ENCODE measurements at regions not wholly inside any gene's neighbourhood (a gene's known extent, or its start where the extent isn't known, plus 50 kb on each side); places are given as distances from the start of the nearest gene placed in this dataset.

DNA sequence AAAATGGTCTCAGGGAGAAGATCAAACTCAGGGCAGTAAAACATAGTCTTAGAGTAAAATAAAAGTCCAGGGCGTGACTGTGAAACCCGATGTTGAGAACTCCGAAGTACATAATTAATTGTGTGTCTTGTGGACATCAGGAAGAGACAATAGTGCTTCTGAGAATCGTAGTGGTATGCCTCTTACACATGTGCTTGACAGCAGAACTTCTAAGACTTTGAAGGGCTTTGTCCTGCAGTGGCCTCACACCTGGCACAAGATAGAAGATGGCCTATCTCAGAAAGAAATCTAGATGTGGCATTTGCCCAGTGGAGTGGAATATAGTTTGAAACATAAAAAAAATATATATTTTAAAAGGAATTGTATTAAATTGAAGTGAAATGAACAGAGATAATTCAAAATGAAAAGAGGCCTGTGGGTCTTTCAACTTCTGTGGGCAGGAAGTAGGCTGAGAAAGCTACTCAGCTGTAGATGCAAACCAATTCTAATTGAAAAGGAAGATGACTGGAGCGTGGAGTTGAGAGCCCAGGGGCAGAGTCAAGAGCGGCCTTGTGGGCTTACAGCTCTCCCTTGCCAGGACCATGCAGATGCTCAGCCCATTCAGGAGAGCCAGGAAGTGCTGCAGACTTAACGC, 468.4 kb downstream of the KDM4C start:
- H3K4me2 ChIP-seq: no peak overlapping the region
- no peak overlapping the region for H2AFZ ChIP-seq
- CTCF ChIA-PET: no interaction called here
- DNase-seq: no peak
- TF ChIP-seq, protein P1, sequence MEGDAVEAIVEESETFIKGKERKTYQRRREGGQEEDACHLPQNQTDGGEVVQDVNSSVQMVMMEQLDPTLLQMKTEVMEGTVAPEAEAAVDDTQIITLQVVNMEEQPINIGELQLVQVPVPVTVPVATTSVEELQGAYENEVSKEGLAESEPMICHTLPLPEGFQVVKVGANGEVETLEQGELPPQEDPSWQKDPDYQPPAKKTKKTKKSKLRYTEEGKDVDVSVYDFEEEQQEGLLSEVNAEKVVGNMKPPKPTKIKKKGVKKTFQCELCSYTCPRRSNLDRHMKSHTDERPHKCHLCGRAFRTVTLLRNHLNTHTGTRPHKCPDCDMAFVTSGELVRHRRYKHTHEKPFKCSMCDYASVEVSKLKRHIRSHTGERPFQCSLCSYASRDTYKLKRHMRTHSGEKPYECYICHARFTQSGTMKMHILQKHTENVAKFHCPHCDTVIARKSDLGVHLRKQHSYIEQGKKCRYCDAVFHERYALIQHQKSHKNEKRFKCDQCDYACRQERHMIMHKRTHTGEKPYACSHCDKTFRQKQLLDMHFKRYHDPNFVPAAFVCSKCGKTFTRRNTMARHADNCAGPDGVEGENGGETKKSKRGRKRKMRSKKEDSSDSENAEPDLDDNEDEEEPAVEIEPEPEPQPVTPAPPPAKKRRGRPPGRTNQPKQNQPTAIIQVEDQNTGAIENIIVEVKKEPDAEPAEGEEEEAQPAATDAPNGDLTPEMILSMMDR (conservative IDR thresholded peaks at IDR 0.05): no peak
- peaks cover 16% of the 10 kb centered on the region; the same call in 1 of the 2 replicates for H3K27me3 ChIP-seq (ENCODE audit: insufficient read depth, low read depth)
- BruUV-seq (replicated peaks): no TSS peak
- no peaks in the 10 kb centered on the region for H3K9me2 ChIP-seq (ENCODE audit: insufficient read depth)
- no peaks in the 10 kb centered on the region for H3K4me1 ChIP-seq (replicated peaks; ENCODE audit: insufficient read depth)
- no peaks in the 10 kb centered on the region for H3K9me3 ChIP-seq (ENCODE audit: insufficient read depth, low read depth)
- no peak overlapping the region for H3K27ac ChIP-seq
- no peaks in the 10 kb centered on the region for H3K79me2 ChIP-seq (ENCODE audit: low read depth)
- no peaks in the 10 kb centered on the region for H3K36me3 ChIP-seq (ENCODE audit: low read depth)
- H3F3A ChIP-seq (ENCODE audit: insufficient read depth, low read depth): no peaks in the 10 kb centered on the region
- no peak overlapping the region for H3K4me3 ChIP-seq
- intact Hi-C loops (cut with micrococcal nuclease; ENCODE audit: unreplicated experiment): no loop called here
- POLR2A ChIA-PET (ENCODE audit: unreplicated experiment): no interaction called here
- H4K20me1 ChIP-seq (ENCODE audit: insufficient read depth): no peaks in the 10 kb centered on the region
